H1 (cell line): ENCODE measurements at regions not wholly inside any gene's neighbourhood (a gene's known extent, or its start where the extent isn't known, plus 50 kb on each side); places are given as distances from the start of the nearest gene placed in this dataset.

Source experiments
- CTCF ChIA-PET: fragments of 300-600 bp; sonication (Branson Sonifier 250); formaldehyde crosslinking; loops from one replicate; lab custom pipeline; 2021; ENCODE audit not compliant: partially characterized antibody; lab: Charles Lee
- POLR2A ChIA-PET: fragments of 300-600 bp; sonication (Branson Sonifier 250); formaldehyde crosslinking; loops from one replicate; lab custom pipeline; 2021; ENCODE audit warnings: inconsistent platforms; ENCODE audit not compliant: partially characterized antibody; lab: Charles Lee
- DNase-seq, 2 experiments: peaks; one replicate each; pipeline versions ENCODE4 v3.0.0 to v3.0.0-alpha.2; 2010 to 2022; ENCODE audit warnings: low spot score in 2 of 2, low read depth in 1 of 2, mixed read lengths in 1 of 2
- FAIRE-seq: peaks from 2 replicates; lab custom pipeline; 2011; peaks lifted over from hg19 to GRCh38; lab: Jason Lieb, UNC
- H2AFZ ChIP-seq: 2 replicates; pipeline ENCODE4 v1.8.1; 2012; ENCODE audit warnings: low read length, inconsistent platforms
- H2AK5ac ChIP-seq: 2 replicates; pipeline ENCODE4 v1.6.1; 2013; ENCODE audit warnings: low read depth, low read length
- H2BK120ac ChIP-seq: replicated peaks from 2 replicates; pipeline ENCODE3; 2013; ENCODE audit warnings: low read depth, low read length, inconsistent platforms
- H2BK12ac ChIP-seq: 2 replicates; pipeline ENCODE4 v1.6.1; 2013; ENCODE audit warnings: low read depth, low read length
- H2BK15ac ChIP-seq: 2 replicates; pipeline ENCODE4 v1.6.1; 2013; ENCODE audit warnings: low read length
- H2BK20ac ChIP-seq: 2 replicates; pipeline ENCODE4 v1.6.1; 2013; ENCODE audit warnings: low read length
- H2BK5ac ChIP-seq: 2 replicates; pipeline ENCODE4 v1.6.1; 2013; ENCODE audit warnings: low read depth, low read length
- H3K14ac ChIP-seq: 2 replicates; pipeline ENCODE4 v1.6.1; 2013; ENCODE audit warnings: inconsistent platforms; ENCODE audit not compliant: insufficient read length
- H3K18ac ChIP-seq: 2 replicates; pipeline ENCODE4 v1.6.1; 2013; ENCODE audit warnings: low read length; ENCODE audit errors: extremely low read depth
- H3K23ac ChIP-seq: 2 replicates; pipeline ENCODE4 v1.6.1; 2013; ENCODE audit warnings: inconsistent platforms; ENCODE audit not compliant: insufficient read length
- H3K23me2 ChIP-seq: 2 replicates; pipeline ENCODE4 v1.6.1; 2013; ENCODE audit warnings: low read depth, low read length
- H3K27ac ChIP-seq: 2 replicates; pipeline ENCODE4 v1.6.1; 2011; ENCODE audit warnings: low read depth, low read length, inconsistent platforms
- H3K27me3 ChIP-seq, 4 experiments: replicated peaks in 1 of 4; 1 replicate in 1 of 4; 2 replicates in 3 of 4; pipeline versions ENCODE4 v1.6.1 to v1.8.1; 2011 to 2013; ENCODE audit warnings: low read length in 3 of 4, mild to moderate bottlenecking in 3 of 4, inconsistent platforms in 2 of 4, mixed read lengths in 2 of 4, moderate library complexity in 1 of 4; ENCODE audit not compliant: control insufficient read depth in 3 of 4, insufficient read depth in 3 of 4; ENCODE audit errors: extremely low read depth in 1 of 4
- H3K36me3 ChIP-seq, 4 experiments: 2 replicates each; pipeline versions ENCODE4 v1.6.1 to v1.8.1; 2011 to 2013; ENCODE audit warnings: mild to moderate bottlenecking in 4 of 4, low read length in 3 of 4, moderate library complexity in 2 of 4, control low read depth in 1 of 4, inconsistent platforms in 1 of 4; ENCODE audit not compliant: insufficient read depth in 4 of 4, control insufficient read depth in 2 of 4
- H3K4ac ChIP-seq: replicated peaks from 2 replicates; pipeline ENCODE3; 2013; ENCODE audit warnings: low read length, low read depth, mixed read lengths, inconsistent platforms; ENCODE audit not compliant: insufficient read length
- H3K4me1 ChIP-seq, 4 experiments: replicated peaks in 1 of 4; 1 replicate in 1 of 4; 2 replicates in 3 of 4; pipeline versions ENCODE4 v1.6.1 to v1.8.1; 2011 to 2013; ENCODE audit warnings: low read length in 3 of 4, inconsistent platforms in 2 of 4, mixed read lengths in 1 of 4; ENCODE audit not compliant: insufficient read depth in 4 of 4, control insufficient read depth in 3 of 4
- H3K4me2 ChIP-seq, 2 experiments: 2 replicates each; pipeline versions ENCODE4 v1.6.1 to v1.8.1; 2011 to 2013; ENCODE audit warnings: low read depth in 2 of 2, low read length in 2 of 2, control low read depth in 1 of 2, inconsistent platforms in 1 of 2, mild to moderate bottlenecking in 1 of 2; ENCODE audit not compliant: insufficient read depth in 1 of 2
- H3K4me3 ChIP-seq, 4 experiments: fragments of 200-600, 300-600 bp in 1 of 4; sonication (generic), shearing (Covaris generic), sonication (Bioruptor Twin) in 1 of 4; 2 replicates each; pipeline versions ENCODE4 v1.5.1 to v1.8.1; 2011 to 2016; ENCODE audit warnings: low read length in 4 of 4, low read depth in 3 of 4, control low read depth in 2 of 4, inconsistent platforms in 2 of 4, mild to moderate bottlenecking in 2 of 4, mixed read lengths in 1 of 4, moderate library complexity in 1 of 4; ENCODE audit not compliant: insufficient read depth in 2 of 4; ENCODE audit errors: extremely low read depth in 1 of 4
- H3K56ac ChIP-seq: replicated peaks from 2 replicates; pipeline ENCODE3; 2013; ENCODE audit warnings: low read depth, mild to moderate bottlenecking, mixed read lengths, low read length, inconsistent platforms; ENCODE audit not compliant: insufficient read length
- H3K79me1 ChIP-seq: 2 replicates; pipeline ENCODE4 v1.6.1; 2013; ENCODE audit warnings: low read depth, low read length, control low read depth
- H3K79me2 ChIP-seq, 2 experiments: 2 replicates each; pipeline versions ENCODE4 v1.6.1 to v1.8.1; 2012 to 2013; ENCODE audit warnings: low read length in 2 of 2, mild to moderate bottlenecking in 2 of 2, inconsistent platforms in 1 of 2; ENCODE audit not compliant: insufficient read depth in 2 of 2, control insufficient read depth in 1 of 2
- H3K9ac ChIP-seq, 4 experiments: replicated peaks in 1 of 4; 1 replicate in 1 of 4; 2 replicates in 3 of 4; pipeline versions ENCODE4 v1.6.1 to v1.8.1; 2011 to 2013; ENCODE audit warnings: low read depth in 3 of 4, low read length in 3 of 4, control low read depth in 2 of 4, mild to moderate bottlenecking in 2 of 4, moderate library complexity in 2 of 4, inconsistent platforms in 1 of 4; ENCODE audit errors: extremely low read depth in 1 of 4
- H3K9me3 ChIP-seq, 2 experiments: 2 replicates each; pipeline versions ENCODE4 v1.6.1 to v1.8.1; 2012 to 2013; ENCODE audit warnings: mild to moderate bottlenecking in 2 of 2, moderate library complexity in 2 of 2, control low read depth in 1 of 2, inconsistent platforms in 1 of 2, low read depth in 1 of 2, low read length in 1 of 2, mixed read lengths in 1 of 2; ENCODE audit not compliant: insufficient read depth in 2 of 2
- H4K20me1 ChIP-seq, 2 experiments: replicated peaks in 1 of 2; 2 replicates each; pipeline versions ENCODE3 to v1.8.1; 2011 to 2013; ENCODE audit warnings: inconsistent platforms in 2 of 2, low read length in 2 of 2, mild to moderate bottlenecking in 1 of 2; ENCODE audit not compliant: insufficient read depth in 2 of 2, control insufficient read depth in 1 of 2
- H4K5ac ChIP-seq: 2 replicates; pipeline ENCODE4 v1.6.1; 2013; ENCODE audit warnings: low read length, low read depth, mixed read lengths, inconsistent platforms; ENCODE audit not compliant: insufficient read length
- H4K8ac ChIP-seq: 2 replicates; pipeline ENCODE4 v1.8.0; 2013; ENCODE audit warnings: mild to moderate bottlenecking, moderate library complexity, low read length, inconsistent platforms; ENCODE audit not compliant: insufficient read depth; ENCODE audit errors: extremely low read depth
- H4K91ac ChIP-seq: replicated peaks from 2 replicates; pipeline ENCODE3; 2013; ENCODE audit warnings: low read length, mixed read lengths, inconsistent platforms; ENCODE audit not compliant: insufficient read length
- ATF2 ChIP-seq: IDR thresholded peaks from 2 replicates; pipeline ENCODE4 v1.6.1; 2012; ENCODE audit warnings: low read length, inconsistent platforms
- FOSL1 ChIP-seq: IDR thresholded peaks from 2 replicates; pipeline ENCODE4 v1.6.1; 2011; ENCODE audit warnings: mild to moderate bottlenecking, low read depth, low read length, moderate library complexity; ENCODE audit not compliant: insufficient read depth
- KDM4A ChIP-seq: IDR thresholded peaks from one replicate; pipeline ENCODE4 v1.7.1; 2012; ENCODE audit warnings: low read depth, mild to moderate bottlenecking, moderate library complexity, low read length, inconsistent platforms; ENCODE audit not compliant: severe bottlenecking
- SUZ12 ChIP-seq: fragments of 200-600 bp; sonication (generic); IDR thresholded peaks from 2 replicates; pipeline ENCODE4 v1.6.1; 2012; ENCODE audit warnings: mild to moderate bottlenecking, inconsistent platforms, low read length, moderate library complexity, mixed read lengths
- USF2 ChIP-seq: IDR thresholded peaks from 2 replicates; pipeline ENCODE4 v1.6.1; 2011; ENCODE audit warnings: low read length, improper control_type of control experiment
- WGBS, 2 experiments: shearing (Covaris generic) in 1 of 2; methylation state at CpG; one replicate each; pipeline versions ENCODE4 v1.1.6 to v1.1.7; 2013 to 2015; ENCODE audit warnings: low lambda C conversion rate in 2 of 2, mixed read lengths in 2 of 2, inconsistent platforms in 1 of 2, low coverage in 1 of 2, missing lambda C conversion rate in 1 of 2; ENCODE audit not compliant: insufficient replicate concordance in 2 of 2, insufficient coverage in 1 of 2, insufficient read length in 1 of 2; ENCODE audit errors: extremely low coverage in 1 of 2, missing lambda C conversion rate in 1 of 2; 5-methylcytosine and 5-hydroxymethylcytosine counted together

- no peak overlapping the region for H2BK15ac ChIP-seq
- H4K91ac ChIP-seq, result no peak overlapping the region
- ChIA-PET CTCF (interaction anchor here (1.8 kb wide), 1 partner anchor 10 kb away, joined by 5 read pairs; no protein-coding TSS in a partner anchor), POLR2A (no interaction called here)
- H4K5ac ChIP-seq, result no peak overlapping the region
- H4K8ac ChIP-seq, result no peak overlapping the region
- H2AK5ac ChIP-seq, result no peak overlapping the region
- H3K4me2 ChIP-seq, result no peak overlapping the region
- H3K4me1 ChIP-seq, result no peaks in the 10 kb centered on the region
- H3K23me2 ChIP-seq, result no peaks in the 10 kb centered on the region; the same call in 1 of the 2 replicates
- H3K9me3 ChIP-seq, result no peaks in the 10 kb centered on the region
- H3K27ac ChIP-seq, result no peak overlapping the region
- H3K4me3 ChIP-seq, result no peak overlapping the region
- no peak for FAIRE-seq
- TF ChIP-seq ATF2, result no peak
- TF ChIP-seq USF2, result no peak
- no peak for TF ChIP-seq KDM4A
- no peak for TF ChIP-seq SUZ12
- TF ChIP-seq FOSL1, result no peak
- no peak overlapping the region for H2BK120ac ChIP-seq
- no peak for DNase-seq
- H3K9ac ChIP-seq, result no peak overlapping the region
- no peak overlapping the region for H2BK5ac ChIP-seq
- 93% methylated on average over 2 of the region's 2 CpGs; no CpG with 5 or more reads in 1 of the 2 experiments for WGBS, 2 experiments
- no peak overlapping the region for H3K23ac ChIP-seq
- H2AFZ ChIP-seq, result 0 out of 2 replicates have a peak overlapping the region, but pooled peaks have one; percentile 0
- H4K20me1 ChIP-seq, result no peaks in the 10 kb centered on the region
- H3K79me1 ChIP-seq, result no peaks in the 10 kb centered on the region
- H3K18ac ChIP-seq, result no peak overlapping the region
- H2BK12ac ChIP-seq, result no peak overlapping the region
- no peaks in the 10 kb centered on the region for H3K36me3 ChIP-seq
- H3K4ac ChIP-seq, result no peak overlapping the region
- no peak overlapping the region for H3K14ac ChIP-seq
- H3K79me2 ChIP-seq, result no peaks in the 10 kb centered on the region
- H3K56ac ChIP-seq, result no peak overlapping the region
- H2BK20ac ChIP-seq, result no peak overlapping the region
- no peaks in the 10 kb centered on the region for H3K27me3 ChIP-seq
Observed at GRCh38 chr2:83923531-83923930, 535.5 kb downstream of the SUCLG1 start.
